Astrocyte (in vitro differentiated cells and primary cell): ENCODE measurements at regions not wholly inside any gene's neighbourhood (a gene's known extent, or its start where the extent isn't known, plus 50 kb on each side); places are given as distances from the start of the nearest gene placed in this dataset.
"Not testable (repeated sequence)": the region's sequence is repeated elsewhere in the genome, so short reads cannot be mapped to it uniquely, and the experiment has no call there.

ENCODE experiments used
- DNase-seq: peaks from one replicate; pipeline ENCODE4 v3.0.0-alpha.2; 2010; ENCODE audit warnings: low read depth
- FAIRE-seq: peaks from 2 replicates; lab custom pipeline; 2011; peaks lifted over from hg19 to GRCh38; lab: Jason Lieb, UNC
- H2AFZ ChIP-seq: 2 replicates; pipeline ENCODE4 v1.6.0; 2012; ENCODE audit warnings: low read depth, low read length, inconsistent platforms
- H3K27ac ChIP-seq: 2 replicates; pipeline ENCODE4 v1.5.1; 2011; ENCODE audit warnings: low read depth, low read length, inconsistent platforms
- H3K27me3 ChIP-seq: 2 replicates; pipeline ENCODE4 v1.6.0; 2011; ENCODE audit warnings: low read length, inconsistent platforms; ENCODE audit not compliant: insufficient read depth
- H3K36me3 ChIP-seq: 2 replicates; pipeline ENCODE4 v1.5.1; 2011; ENCODE audit warnings: low read length, inconsistent platforms; ENCODE audit not compliant: insufficient read depth
- H3K4me1 ChIP-seq: 2 replicates; pipeline ENCODE4 v1.5.1; 2011; ENCODE audit warnings: low read length, inconsistent platforms; ENCODE audit not compliant: insufficient read depth
- H3K4me2 ChIP-seq: 2 replicates; pipeline ENCODE4 v1.6.0; 2012; ENCODE audit warnings: low read length, inconsistent platforms
- H3K4me3 ChIP-seq: 2 replicates; pipeline ENCODE4 v1.5.1; 2011; ENCODE audit warnings: low read depth, mild to moderate bottlenecking, low read length, inconsistent platforms; ENCODE audit not compliant: insufficient read depth
- H3K79me2 ChIP-seq: 2 replicates; pipeline ENCODE4 v1.6.0; 2012; ENCODE audit warnings: mild to moderate bottlenecking, low read length, inconsistent platforms; ENCODE audit not compliant: insufficient read depth
- H3K9ac ChIP-seq: 2 replicates; pipeline ENCODE4 v1.6.0; 2012; ENCODE audit warnings: mild to moderate bottlenecking, low read length, inconsistent platforms
- H3K9me3 ChIP-seq: 2 replicates; pipeline ENCODE4 v1.5.1; 2012; ENCODE audit warnings: low read depth, mild to moderate bottlenecking, low read length, inconsistent platforms; ENCODE audit not compliant: insufficient read depth
- H4K20me1 ChIP-seq: 2 replicates; pipeline ENCODE4 v1.6.0; 2012; ENCODE audit warnings: low read length, inconsistent platforms; ENCODE audit not compliant: insufficient read depth
- H3K27ac Mint-ChIP-seq: one replicate; pipeline ENCODE4 v1.8.0; 2021; ENCODE audit warnings: mild to moderate bottlenecking, mixed read lengths; ENCODE audit not compliant: unreplicated experiment
- H3K27me3 Mint-ChIP-seq: one replicate; pipeline ENCODE4 v1.8.0; 2021; ENCODE audit warnings: low read depth, mixed read lengths; ENCODE audit not compliant: unreplicated experiment
- H3K36me3 Mint-ChIP-seq: one replicate; pipeline ENCODE4 v1.8.0; 2021; ENCODE audit warnings: low read depth, mixed read lengths; ENCODE audit not compliant: unreplicated experiment
- H3K4me1 Mint-ChIP-seq: one replicate; pipeline ENCODE4 v1.8.0; 2021; ENCODE audit warnings: low read depth, mixed read lengths; ENCODE audit not compliant: unreplicated experiment
- H3K4me3 Mint-ChIP-seq: one replicate; pipeline ENCODE4 v1.8.0; 2021; ENCODE audit warnings: mild to moderate bottlenecking, moderate library complexity, mixed read lengths; ENCODE audit not compliant: unreplicated experiment
- H3K9me3 Mint-ChIP-seq: one replicate; pipeline ENCODE4 v1.8.0; 2021; ENCODE audit warnings: mild to moderate bottlenecking, mixed read lengths; ENCODE audit not compliant: unreplicated experiment
- CTCF ChIP-seq: IDR thresholded peaks from 2 replicates; pipeline ENCODE4 v1.5.1; 2011; ENCODE audit warnings: low read depth, mild to moderate bottlenecking, inconsistent platforms, low read length, moderate library complexity; ENCODE audit not compliant: insufficient read depth
- EZH2 ChIP-seq: IDR thresholded peaks from 2 replicates; pipeline ENCODE4 v1.6.1; 2012; ENCODE audit warnings: mild to moderate bottlenecking, low read length, inconsistent platforms; ENCODE audit not compliant: insufficient read depth

- Histone ChIP-seq H3K27ac (no peak overlapping the region), H3K4me3 (no peak overlapping the region), H3K4me2 (no peak overlapping the region), H3K79me2 (no peaks in the 10 kb centered on the region), H3K4me1 (peaks cover 6% of the 10 kb centered on the region), H3K36me3 (no peaks in the 10 kb centered on the region), H3K9ac (no peak overlapping the region), H4K20me1 (no peaks in the 10 kb centered on the region), H3K27me3 (no peaks in the 10 kb centered on the region), H3K9me3 (peaks cover 4% of the 10 kb centered on the region), H2AFZ (no peak overlapping the region)
- TF ChIP-seq EZH2 = no peak
- TF ChIP-seq CTCF = no peak
- DNase-seq (no peak), FAIRE-seq (no peak)
- Mint-ChIP-seq H3K27ac (peak overlapping the region; percentile 18), H3K4me1 (peaks cover 6% of the 10 kb centered on the region), H3K27me3 (peaks cover 8% of the 10 kb centered on the region), H3K36me3 (no peaks in the 10 kb centered on the region), H3K4me3 (no peak overlapping the region), H3K9me3 (peaks cover 5% of the 10 kb centered on the region)
Measured at GRCh38 chr1:8226747-8227146, 91.2 kb upstream of the SLC45A1 start.

- H2AFZ ChIP-seq, H3K9ac ChIP-seq, H3K27ac ChIP-seq, DNase-seq, H4K20me1 ChIP-seq, H3K9me3 Mint-ChIP-seq, H3K4me3 Mint-ChIP-seq, H3K9me3 ChIP-seq, H3K4me1 ChIP-seq, H3K27me3 Mint-ChIP-seq, H3K27me3 ChIP-seq, H3K36me3 Mint-ChIP-seq, H3K79me2 ChIP-seq, H3K4me3 ChIP-seq, H3K27ac Mint-ChIP-seq, H3K4me1 Mint-ChIP-seq, FAIRE-seq, H3K36me3 ChIP-seq, H3K4me2 ChIP-seq: not testable (repeated sequence)
Measured at GRCh38 chr1:8226024-8226423, 91.9 kb upstream of the SLC45A1 start.

GRCh38 chr1:8223526-8223925, 94.4 kb upstream of the SLC45A1 start:
- H3K4me3 Mint-ChIP-seq = no peak overlapping the region
- FAIRE-seq = no peak
- H3K27me3 ChIP-seq = no peaks in the 10 kb centered on the region
- H4K20me1 ChIP-seq = no peaks in the 10 kb centered on the region
- peaks cover 4% of the 10 kb centered on the region for H3K9me3 ChIP-seq
- DNase-seq = no peak
- no peak for TF ChIP-seq EZH2
- TF ChIP-seq CTCF = no peak
- no peaks in the 10 kb centered on the region for H3K36me3 ChIP-seq
- peaks cover 9% of the 10 kb centered on the region for H3K4me1 ChIP-seq
- H2AFZ ChIP-seq = no peak overlapping the region
- peaks cover 6% of the 10 kb centered on the region for H3K4me1 Mint-ChIP-seq
- H3K79me2 ChIP-seq = no peaks in the 10 kb centered on the region
- H3K4me3 ChIP-seq = no peak overlapping the region
- peaks cover 1% of the 10 kb centered on the region for H3K36me3 Mint-ChIP-seq
- no peak overlapping the region for H3K27ac Mint-ChIP-seq
- no peak overlapping the region for H3K9ac ChIP-seq
- H3K4me2 ChIP-seq = no peak overlapping the region
- H3K27me3 Mint-ChIP-seq = peaks cover 5% of the 10 kb centered on the region
- no peak overlapping the region for H3K27ac ChIP-seq
- H3K9me3 Mint-ChIP-seq = peaks cover 5% of the 10 kb centered on the region
